Cardiac fibroblast (primary cell): ENCODE measurements at regions not wholly inside any gene's neighbourhood (a gene's known extent, or its start where the extent isn't known, plus 50 kb on each side); places are given as distances from the start of the nearest gene placed in this dataset.

Experiments used
- DNase-seq, 2 donors: peaks; one replicate each; pipeline versions ENCODE4 v3.0.0 to v3.0.0-alpha.2; 2010; ENCODE audit warnings: low read depth in 2 of 2
- H3K4me3 ChIP-seq, 2 donors: replicated peaks in 1 of 2; 1 replicate in 1 of 2; 2 replicates in 1 of 2; pipeline ENCODE4 v1.5.1; 2011; ENCODE audit warnings: low read depth in 2 of 2, low read length in 2 of 2, mild to moderate bottlenecking in 2 of 2, moderate library complexity in 1 of 2
- CTCF ChIP-seq: IDR thresholded peaks from one replicate; pipeline ENCODE4 v1.5.1; 2011; ENCODE audit warnings: low read depth, mild to moderate bottlenecking, low read length, inconsistent platforms

- no peak for DNase-seq
- no peak overlapping the region for H3K4me3 ChIP-seq
- no peak for TF ChIP-seq CTCF
Observed at GRCh38 chr2:162916286-162916801, 77.8 kb upstream of the KCNH7 start.

GRCh38 chr2:162915858-162916257, 77.3 kb upstream of the KCNH7 start:
- TF ChIP-seq CTCF: no peak
- H3K4me3 ChIP-seq: no peak overlapping the region
- DNase-seq: no peak

GRCh38 chr2:162914161-162914560, 75.6 kb upstream of the KCNH7 start:
- no peak overlapping the region for H3K4me3 ChIP-seq
- no peak for TF ChIP-seq CTCF
- no peak for DNase-seq

- no peak for TF ChIP-seq CTCF
- H3K4me3 ChIP-seq: no peak overlapping the region
- no peak for DNase-seq
Observed at GRCh38 chr2:162912787-162913186, 74.2 kb upstream of the KCNH7 start.

- DNase-seq: no peak
- H3K4me3 ChIP-seq: no peak overlapping the region
- no peak for TF ChIP-seq CTCF
Observed at GRCh38 chr2:162908567-162908966, 70.0 kb upstream of the KCNH7 start.

- TF ChIP-seq CTCF: peak; percentile 74
- DNase-seq: peak; percentile 72 to 84
- H3K4me3 ChIP-seq: no peak overlapping the region
Observed at GRCh38 chr2:162890690-162891311, 52.2 kb upstream of the KCNH7 start.

GRCh38 chr2:162888652-162889051, 50.1 kb upstream of the KCNH7 start:
- peak; percentile 21 to 31 for DNase-seq
- TF ChIP-seq CTCF: no peak

More at GRCh38 chr2:162888652-162889051, 50.1 kb upstream of the KCNH7 start:
- no peak overlapping the region for H3K4me3 ChIP-seq
